Prostate gland (tissue), 1 donor: ENCODE measurements at regions not wholly inside any gene's neighbourhood (a gene's known extent, or its start where the extent isn't known, plus 50 kb on each side); places are given as distances from the start of the nearest gene placed in this dataset.

Experiments
- POLR2A ChIP-seq: fragments of 450-650 bp; IDR thresholded peaks from one replicate; pipeline ENCODE4 v1.6.1; 2016; ENCODE audit warnings: antibody characterized with exemption, mild to moderate bottlenecking
- POLR2AphosphoS5 ChIP-seq: sonication (generic); formaldehyde crosslinking; IDR thresholded peaks from one replicate; pipeline ENCODE4 v1.6.1; 2017; ENCODE audit warnings: antibody characterized with exemption

DNA sequence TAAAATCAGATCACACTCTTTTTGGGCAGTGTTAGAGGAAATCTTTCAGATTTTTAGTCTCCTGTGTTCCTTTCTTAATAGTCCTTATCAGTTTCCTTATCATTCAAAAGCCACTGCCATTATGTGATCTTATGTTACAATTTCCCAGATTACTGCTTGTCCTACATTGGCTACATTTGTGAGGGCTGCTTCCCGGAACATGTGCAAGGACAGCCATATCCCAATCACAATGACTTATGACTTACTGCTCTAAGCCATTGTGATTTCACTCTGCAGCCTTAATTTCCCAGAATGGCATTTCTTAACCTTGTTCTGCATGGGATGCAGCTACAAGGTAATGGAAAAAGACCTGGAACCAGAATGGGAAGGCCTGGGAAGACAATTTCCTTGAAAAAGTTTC, 125.1 kb upstream of the PPP2R3A start:
- TF ChIP-seq POLR2AphosphoS5 (no peak), POLR2A (no peak)
